Aorta (tissue), 5 donors: ENCODE measurements at regions not wholly inside any gene's neighbourhood (a gene's known extent, or its start where the extent isn't known, plus 50 kb on each side); places are given as distances from the start of the nearest gene placed in this dataset.
"Not testable (repeated sequence)": the region's sequence is repeated elsewhere in the genome, so short reads cannot be mapped to it uniquely, and the experiment has no call there.

ENCODE experiments used
- ATAC-seq: fragments of 200-7000 bp; cut with Tn5 transposase; one replicate; pipeline ENCODE4 v1.9.1; 2022; ENCODE audit warnings: moderate library complexity; ENCODE audit not compliant: low FRiP score
- DNase-seq, 2 donors: peaks; one replicate each; pipeline ENCODE4 v3.0.0-alpha.2; 2020
- H3K27ac ChIP-seq, 2 donors: one replicate each; pipeline ENCODE4 v1.5.1; 2013; ENCODE audit warnings: low read length in 2 of 2, mild to moderate bottlenecking in 2 of 2, moderate library complexity in 2 of 2, control low read depth in 1 of 2, inconsistent platforms in 1 of 2, low read depth in 1 of 2
- H3K27me3 ChIP-seq, 2 donors: one replicate each; pipeline ENCODE4 v1.6.1; 2013; ENCODE audit warnings: control low read depth in 1 of 2, low read length in 1 of 2, mild to moderate bottlenecking in 1 of 2, moderate library complexity in 1 of 2; ENCODE audit not compliant: insufficient read depth in 2 of 2, control insufficient read depth in 1 of 2
- H3K36me3 ChIP-seq, 2 donors: one replicate each; pipeline ENCODE4 v1.6.1; 2013; ENCODE audit warnings: control low read depth in 1 of 2, low read length in 1 of 2, mild to moderate bottlenecking in 1 of 2; ENCODE audit not compliant: insufficient read depth in 2 of 2, control insufficient read depth in 1 of 2
- H3K4me1 ChIP-seq, 2 donors: one replicate each; pipeline ENCODE4 v1.6.1; 2013; ENCODE audit warnings: low read length in 2 of 2, control low read depth in 1 of 2, mild to moderate bottlenecking in 1 of 2, moderate library complexity in 1 of 2; ENCODE audit not compliant: insufficient read depth in 2 of 2, control insufficient read depth in 1 of 2
- H3K4me3 ChIP-seq, 2 donors: one replicate each; pipeline ENCODE4 v1.5.1; 2013; ENCODE audit warnings: low read length in 2 of 2, control low read depth in 1 of 2, mild to moderate bottlenecking in 1 of 2
- H3K9me3 ChIP-seq: one replicate; pipeline ENCODE4 v1.6.1; 2013; ENCODE audit warnings: mild to moderate bottlenecking, low read length; ENCODE audit not compliant: control insufficient read depth
- WGBS, 2 donors: extraction: QIAGEN DNeasy Blood & Tissue Kit; methylation state at CpG; one replicate each; pipeline ENCODE4 v1.1.7; 2013; 5-methylcytosine and 5-hydroxymethylcytosine counted together
- intact Hi-C, 2 donors: fragments of 100-400 bp; cut with DNase I; formaldehyde crosslinking; loops; one replicate each; pipeline versions ENCODE4 v1.14.2 to v1.15.0; 2022
- donor health status: healthy with polysubstance abuse.
- donor health status: Bipolar disorder and iron deficiency.
- donor health status: DM: no; HTN: no; CAD: no.
- donor health status: DM: no; HTN: no; CAD: no.
- donor health status: DM: yes; HTN: yes; CAD: no.

DNA sequence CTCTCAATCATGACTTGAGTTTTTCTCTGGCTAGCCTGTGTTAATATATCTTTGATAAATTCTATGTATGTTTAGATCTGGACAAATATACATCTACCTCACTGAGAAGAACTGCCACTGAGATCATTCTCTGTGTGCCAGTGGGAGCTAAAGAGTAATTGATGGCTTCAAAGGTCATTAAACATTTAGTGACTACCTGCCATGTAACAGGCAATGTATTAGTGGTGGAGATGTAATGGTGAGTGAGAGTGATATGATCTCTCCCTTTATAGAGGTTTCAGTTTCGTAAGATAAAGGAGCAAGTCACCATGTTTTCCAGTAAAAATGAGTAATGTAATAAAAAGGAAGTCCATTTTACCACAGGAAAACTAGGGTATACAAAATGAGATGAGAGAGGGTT is 235.8 kb upstream of the CDH8 start:
- Histone ChIP-seq H3K9me3 (no peaks in the 10 kb centered on the region), H3K4me3 (no peak overlapping the region), H3K27me3 (no peaks in the 10 kb centered on the region), H3K36me3 (no peaks in the 10 kb centered on the region), H3K27ac (no peak overlapping the region), H3K4me1 (no peaks in the 10 kb centered on the region)
- intact Hi-C loops = no loop called here
- 57 to 69% methylated on average over 1 of the region's 1 CpG for WGBS, 2 donors
- ATAC-seq = no peak
- DNase-seq = no peak

DNA sequence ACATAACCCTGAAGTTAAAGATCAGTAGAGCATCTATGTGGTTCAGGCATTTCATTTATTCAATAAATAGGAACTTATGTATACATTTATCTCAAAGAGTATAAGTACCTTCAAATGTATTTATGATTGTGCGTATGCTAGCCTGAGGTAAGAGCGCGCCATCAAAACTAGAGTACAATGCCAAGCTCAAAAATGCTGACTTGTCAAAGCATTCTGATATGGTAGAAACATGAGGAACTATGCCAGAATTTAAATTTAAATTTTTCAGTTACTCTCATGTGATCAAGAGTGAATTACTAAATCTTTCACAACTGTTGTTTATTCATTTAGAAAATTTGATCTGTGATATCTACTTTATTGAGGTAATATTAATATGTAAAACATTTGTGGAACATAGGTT is 225.5 kb upstream of the CDH8 start:
- WGBS, 2 donors = 63 to 95% methylated on average over 3 of the region's 3 CpGs

DNA sequence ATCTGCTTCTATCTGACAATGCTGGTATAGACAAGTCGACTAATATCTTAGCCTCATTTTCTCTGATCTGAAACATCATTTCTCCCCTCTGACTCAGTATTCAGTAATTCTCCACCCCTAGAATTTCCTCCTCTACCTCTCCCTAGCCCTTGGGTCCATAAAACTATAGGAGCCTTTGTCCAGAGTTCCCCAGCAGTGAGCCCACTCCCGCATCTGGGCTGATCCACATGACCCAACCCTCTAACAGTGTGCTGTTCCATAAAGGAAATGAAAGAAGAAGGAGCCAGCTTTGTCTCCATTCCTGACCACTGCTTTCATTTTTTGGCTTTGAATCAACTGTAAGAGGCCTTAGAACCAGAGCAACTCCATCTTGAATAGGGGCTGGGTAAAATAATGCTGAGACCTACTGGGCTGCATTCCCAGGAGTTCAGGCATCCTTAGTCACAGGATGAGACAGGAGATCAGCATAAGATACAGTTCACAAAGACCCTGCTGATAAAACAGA is 222.7 kb upstream of the CDH8 start:
- intact Hi-C loops, H3K27ac ChIP-seq, H3K27me3 ChIP-seq, H3K36me3 ChIP-seq, H3K4me1 ChIP-seq, H3K4me3 ChIP-seq, ATAC-seq, H3K9me3 ChIP-seq, DNase-seq: not testable (repeated sequence)
- WGBS, 2 donors = 83 to 85% methylated on average over 2 of the region's 2 CpGs

More for the DNA sequence above, 225.5 kb upstream of the CDH8 start:
- no peak for ATAC-seq
- Histone ChIP-seq H3K9me3 (no peaks in the 10 kb centered on the region), H3K27me3 (no peaks in the 10 kb centered on the region), H3K36me3 (no peaks in the 10 kb centered on the region), H3K27ac (no peak overlapping the region), H3K4me3 (no peak overlapping the region), H3K4me1 (no peaks in the 10 kb centered on the region)
- no peak for DNase-seq
- intact Hi-C loops = no loop called here

DNA sequence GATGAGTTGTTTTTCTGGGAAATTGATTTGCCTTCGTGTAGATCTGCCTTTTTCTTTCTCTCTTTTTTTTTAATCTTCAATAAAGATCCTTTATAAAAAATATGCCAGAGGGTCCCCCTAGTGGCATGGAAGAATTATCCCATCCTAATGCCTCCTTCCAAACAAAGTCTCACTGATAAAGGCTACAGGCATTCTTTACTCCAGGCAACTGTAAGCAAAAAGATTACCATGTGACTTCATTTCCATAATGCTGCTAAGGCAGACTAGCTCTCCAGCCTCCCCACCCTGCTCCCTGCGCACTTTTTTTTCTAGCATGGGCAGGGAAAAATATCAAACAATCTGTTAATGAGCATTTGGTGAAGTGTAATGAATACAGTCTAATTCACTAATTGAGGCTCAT is 220.2 kb upstream of the CDH8 start:
- H3K36me3 ChIP-seq = no peaks in the 10 kb centered on the region
- no peaks in the 10 kb centered on the region for H3K27me3 ChIP-seq
- ATAC-seq (no peak), DNase-seq (no peak)
- WGBS, 2 donors = 22 to 27% methylated on average over 2 of the region's 2 CpGs
- H3K27ac ChIP-seq = no peak overlapping the region
- H3K4me1 ChIP-seq = no peaks in the 10 kb centered on the region
- H3K9me3 ChIP-seq = no peaks in the 10 kb centered on the region
- intact Hi-C loops = no loop called here
- no peak overlapping the region for H3K4me3 ChIP-seq

DNA sequence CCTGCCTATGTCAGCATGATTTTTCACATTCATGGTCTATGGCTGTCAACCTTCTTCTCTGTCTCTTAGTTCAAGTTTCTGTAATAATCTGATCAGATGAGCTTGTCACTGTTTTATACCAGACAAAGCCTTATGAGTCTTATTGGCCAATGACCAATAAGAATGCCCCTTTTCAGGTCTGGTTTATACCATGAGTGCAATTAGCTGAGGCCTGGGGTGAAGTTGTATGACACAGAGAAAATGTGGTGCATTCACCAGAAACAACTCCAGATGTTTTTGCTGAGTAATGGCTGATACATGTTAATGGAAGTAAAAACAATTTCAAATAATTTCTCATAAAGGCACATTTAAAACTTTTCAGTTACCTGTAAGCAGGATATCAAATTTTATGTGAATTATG is 218.6 kb upstream of the CDH8 start:
- no peaks in the 10 kb centered on the region for H3K4me1 ChIP-seq
- ATAC-seq = no peak
- H3K27ac ChIP-seq = no peak overlapping the region
- no peaks in the 10 kb centered on the region for H3K9me3 ChIP-seq
- no peak overlapping the region for H3K4me3 ChIP-seq
- intact Hi-C loops = no loop called here
- DNase-seq = no peak
- no peaks in the 10 kb centered on the region for H3K27me3 ChIP-seq
- H3K36me3 ChIP-seq = no peaks in the 10 kb centered on the region

DNA sequence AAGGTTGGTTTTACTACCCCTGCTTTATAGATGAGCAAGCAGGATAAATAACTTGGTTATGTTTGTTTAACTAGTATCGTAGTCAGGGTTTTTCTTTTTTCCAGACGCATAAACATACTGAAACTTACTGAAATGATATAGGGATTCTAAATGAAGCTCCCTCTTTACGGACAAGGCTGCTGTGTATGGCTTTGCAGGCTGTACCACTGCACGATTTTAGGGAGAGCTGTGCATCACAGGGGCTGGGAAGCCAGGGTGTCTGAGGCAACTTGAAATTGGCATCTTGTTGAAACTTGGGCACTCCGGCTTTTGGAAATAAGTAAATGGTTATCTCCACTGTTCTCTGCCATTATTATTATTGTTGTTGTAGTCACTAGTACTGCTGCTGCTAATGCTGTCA is 218.1 kb upstream of the CDH8 start:
- ATAC-seq (no peak), DNase-seq (no peak)
- H3K4me1 ChIP-seq = no peaks in the 10 kb centered on the region
- H3K36me3 ChIP-seq = no peaks in the 10 kb centered on the region
- H3K4me3 ChIP-seq = no peak overlapping the region
- intact Hi-C loops = no loop called here
- no peaks in the 10 kb centered on the region for H3K9me3 ChIP-seq
- WGBS, 2 donors = 28 to 37% methylated on average over 5 of the region's 5 CpGs
- no peaks in the 10 kb centered on the region for H3K27me3 ChIP-seq
- H3K27ac ChIP-seq = no peak overlapping the region

DNA sequence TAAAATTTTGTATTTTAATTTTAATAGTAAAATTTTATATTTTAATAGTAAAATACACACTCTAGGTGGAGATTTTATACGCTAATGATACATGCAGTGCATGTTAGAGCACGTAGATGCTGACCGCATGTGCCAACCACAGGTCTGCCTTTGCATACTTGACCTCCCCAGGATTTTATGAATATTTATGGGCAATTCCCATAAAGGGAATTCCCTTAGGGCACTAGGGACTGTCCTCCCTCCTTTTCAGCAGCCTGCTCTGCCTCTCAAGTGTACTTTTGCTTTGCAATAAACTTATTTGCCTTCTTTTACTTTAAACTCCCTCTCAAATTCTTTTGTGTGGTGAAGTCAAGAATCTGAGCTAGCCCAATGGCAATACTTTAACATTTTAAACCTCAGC is 217.7 kb upstream of the CDH8 start:
- H3K4me1 ChIP-seq = no peaks in the 10 kb centered on the region
- DNase-seq = no peak
- no peaks in the 10 kb centered on the region for H3K36me3 ChIP-seq
- H3K4me3 ChIP-seq = no peak overlapping the region
- H3K9me3 ChIP-seq = no peaks in the 10 kb centered on the region
- no peak overlapping the region for H3K27ac ChIP-seq
- no peak for ATAC-seq
- intact Hi-C loops = no loop called here
- 73 to 75% methylated on average over 3 of the region's 3 CpGs for WGBS, 2 donors
- H3K27me3 ChIP-seq = no peaks in the 10 kb centered on the region

DNA sequence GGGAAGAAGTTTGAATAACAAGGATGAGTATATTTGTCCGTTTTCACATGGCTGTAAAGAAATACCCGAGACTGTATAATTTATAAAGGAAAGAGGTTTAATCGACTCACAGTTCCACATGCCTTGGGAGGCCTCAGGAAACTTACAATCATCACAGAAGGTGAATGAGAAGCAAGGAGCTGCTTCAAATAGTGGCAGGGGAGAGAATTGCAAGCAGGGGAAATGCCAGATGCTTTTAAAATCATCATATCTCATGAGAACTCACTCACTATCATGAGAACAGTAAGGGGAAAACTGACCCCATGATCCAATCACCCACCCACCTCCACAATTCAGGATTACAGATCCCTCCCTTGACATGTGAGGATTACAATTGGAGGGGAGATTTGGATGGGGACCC is 212.8 kb upstream of the CDH8 start:
- Histone ChIP-seq H3K27ac (no peak overlapping the region), H3K4me1 (no peaks in the 10 kb centered on the region), H3K27me3 (no peaks in the 10 kb centered on the region), H3K9me3 (no peaks in the 10 kb centered on the region), H3K36me3 (no peaks in the 10 kb centered on the region), H3K4me3 (no peak overlapping the region)
- 74 to 76% methylated on average over 3 of the region's 3 CpGs for WGBS, 2 donors
- intact Hi-C loops = no loop called here
- DNase-seq = no peak
- no peak for ATAC-seq

DNA sequence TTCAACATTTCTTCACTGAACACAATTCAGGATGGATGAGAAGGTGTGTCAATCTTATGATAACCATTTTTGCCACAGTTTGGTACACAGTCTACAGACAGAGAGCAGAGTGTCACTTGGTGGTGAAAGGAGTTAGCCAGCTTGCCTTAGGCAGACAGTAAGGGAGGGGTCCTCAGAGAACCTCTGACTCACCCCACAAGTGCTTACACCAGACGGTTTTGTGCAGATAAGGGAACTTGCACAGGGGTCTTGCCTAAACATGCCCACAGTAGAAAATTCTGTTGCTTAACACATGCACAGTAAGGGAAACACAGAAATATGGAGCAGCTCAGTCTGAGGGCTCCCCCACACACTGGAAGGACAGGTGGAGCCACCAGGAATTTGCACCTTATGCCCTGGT is 204.5 kb upstream of the CDH8 start:
- intact Hi-C loops = no loop called here
- Histone ChIP-seq H3K36me3 (no peaks in the 10 kb centered on the region), H3K4me1 (no peaks in the 10 kb centered on the region), H3K27me3 (no peaks in the 10 kb centered on the region), H3K27ac (no peak overlapping the region), H3K9me3 (no peaks in the 10 kb centered on the region), H3K4me3 (no peak overlapping the region)
- DNase-seq (no peak), ATAC-seq (no peak)
- 4 to 26% methylated on average over 1 of the region's 1 CpG for WGBS, 2 donors
